Testis (tissue), 2 donors: ENCODE measurements at regions not wholly inside any gene's neighbourhood (a gene's known extent, or its start where the extent isn't known, plus 50 kb on each side); places are given as distances from the start of the nearest gene placed in this dataset.

ENCODE experiments used
- POLR2A ChIP-seq: fragments of 450-650 bp; IDR thresholded peaks from one replicate; pipeline ENCODE4 v1.6.1; 2017; ENCODE audit warnings: antibody characterized with exemption, mild to moderate bottlenecking, moderate library complexity
- TF ChIP-seq, protein P1 (sequence below), 3 experiments: fragments of 450-650 bp in 2 of 3; fragments of 200-600 bp in 1 of 3; sonication (generic) in 1 of 3; IDR thresholded peaks; one replicate each; pipeline ENCODE4 v1.5.1; 2016 to 2019; ENCODE audit warnings: antibody characterized with exemption in 3 of 3, mild to moderate bottlenecking in 2 of 3, moderate library complexity in 1 of 3

DNA sequence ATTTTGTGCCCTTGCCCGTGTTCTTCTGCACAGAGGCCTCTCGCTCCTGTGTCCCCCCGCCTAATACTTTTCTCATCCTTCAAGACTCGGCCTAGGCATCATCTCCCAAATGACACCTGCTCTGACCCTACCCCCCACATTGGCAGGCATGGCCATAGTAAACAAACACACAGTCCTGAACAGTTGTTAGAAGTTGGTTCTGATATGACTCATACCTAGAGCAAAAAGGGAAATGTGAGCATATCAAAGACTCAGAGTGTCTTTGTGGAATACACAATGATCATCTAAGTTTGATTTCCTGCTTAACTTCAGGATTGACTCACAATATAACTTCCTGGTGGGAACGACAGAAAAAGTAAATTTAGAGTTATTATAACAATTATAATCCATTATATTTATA, 120.5 kb downstream of the POLR2M start:
- TF ChIP-seq, protein P1, sequence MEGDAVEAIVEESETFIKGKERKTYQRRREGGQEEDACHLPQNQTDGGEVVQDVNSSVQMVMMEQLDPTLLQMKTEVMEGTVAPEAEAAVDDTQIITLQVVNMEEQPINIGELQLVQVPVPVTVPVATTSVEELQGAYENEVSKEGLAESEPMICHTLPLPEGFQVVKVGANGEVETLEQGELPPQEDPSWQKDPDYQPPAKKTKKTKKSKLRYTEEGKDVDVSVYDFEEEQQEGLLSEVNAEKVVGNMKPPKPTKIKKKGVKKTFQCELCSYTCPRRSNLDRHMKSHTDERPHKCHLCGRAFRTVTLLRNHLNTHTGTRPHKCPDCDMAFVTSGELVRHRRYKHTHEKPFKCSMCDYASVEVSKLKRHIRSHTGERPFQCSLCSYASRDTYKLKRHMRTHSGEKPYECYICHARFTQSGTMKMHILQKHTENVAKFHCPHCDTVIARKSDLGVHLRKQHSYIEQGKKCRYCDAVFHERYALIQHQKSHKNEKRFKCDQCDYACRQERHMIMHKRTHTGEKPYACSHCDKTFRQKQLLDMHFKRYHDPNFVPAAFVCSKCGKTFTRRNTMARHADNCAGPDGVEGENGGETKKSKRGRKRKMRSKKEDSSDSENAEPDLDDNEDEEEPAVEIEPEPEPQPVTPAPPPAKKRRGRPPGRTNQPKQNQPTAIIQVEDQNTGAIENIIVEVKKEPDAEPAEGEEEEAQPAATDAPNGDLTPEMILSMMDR (IDR thresholded peaks at IDR 0.05), result no peak
- TF ChIP-seq POLR2A, result no peak
